D721Med (cell line): ENCODE measurements at regions not wholly inside any gene's neighbourhood (a gene's known extent, or its start where the extent isn't known, plus 50 kb on each side); places are given as distances from the start of the nearest gene placed in this dataset.
"Not testable (repeated sequence)": the region's sequence is repeated elsewhere in the genome, so short reads cannot be mapped to it uniquely, and the experiment has no call there.

Experiments used
- DNase-seq: peaks from one replicate; pipeline ENCODE4 v3.0.0; 2011; ENCODE audit warnings: low spot score; ENCODE audit not compliant: insufficient read length
- FAIRE-seq: peaks from 2 replicates; lab custom pipeline; 2011; peaks lifted over from hg19 to GRCh38; lab: Jason Lieb, UNC
- CTCF ChIP-seq: IDR thresholded peaks from 2 replicates; pipeline ENCODE4 v1.5.1; 2012; ENCODE audit warnings: mild to moderate bottlenecking, control low read depth; ENCODE audit not compliant: insufficient read depth; ENCODE audit errors: missing control alignments

GRCh38 chr2:167787021-167787420 is 460.4 kb downstream of the STK39 start:
- no peak for FAIRE-seq
- TF ChIP-seq CTCF, result no peak
- no peak for DNase-seq

DNA sequence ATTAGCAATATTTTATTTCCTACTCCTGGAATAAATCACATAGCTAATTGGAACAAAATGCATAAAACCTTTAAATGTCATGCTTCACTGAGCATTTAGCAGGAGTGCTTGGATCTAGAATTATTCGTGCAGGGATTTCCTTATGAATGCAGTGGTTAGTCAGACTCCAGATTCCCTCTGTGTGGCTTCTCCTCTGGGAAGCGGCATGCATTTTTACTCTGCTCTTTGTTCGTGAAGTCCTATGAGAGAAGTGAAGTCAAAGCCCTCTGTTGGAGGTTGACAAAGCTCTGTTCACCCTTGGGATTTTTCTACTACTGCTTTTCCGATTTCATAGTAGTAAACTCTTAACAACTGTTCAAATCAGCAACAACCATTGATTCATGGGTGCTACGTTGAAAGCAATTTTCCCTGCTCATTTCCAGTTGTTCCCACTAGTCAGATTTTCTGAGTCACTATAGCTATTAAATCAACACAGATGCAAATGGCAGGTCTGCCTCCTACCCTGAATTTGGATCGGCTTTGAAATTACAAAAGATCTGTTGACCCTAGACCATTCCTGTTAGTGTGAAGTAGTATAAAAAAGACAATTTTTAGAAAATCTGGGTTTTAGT is 461.7 kb downstream of the STK39 start:
- DNase-seq, result no peak
- TF ChIP-seq CTCF, result no peak
- no peak for FAIRE-seq

DNA sequence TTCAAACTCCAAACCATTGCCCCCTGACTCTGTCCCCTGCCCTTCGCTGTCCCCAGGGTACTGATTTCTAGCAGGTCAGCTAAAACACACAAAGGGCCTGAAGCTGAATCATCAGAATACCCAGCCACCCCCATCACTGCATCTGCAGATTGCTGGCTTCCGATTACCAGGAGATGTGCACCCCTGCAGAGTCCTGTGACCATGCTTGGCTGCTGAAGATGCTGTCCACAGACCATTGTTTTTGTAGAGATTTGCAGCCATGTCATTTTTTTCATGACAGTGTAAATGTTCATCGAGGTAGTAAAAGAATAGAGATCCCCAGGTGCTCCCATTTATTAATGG is 463.3 kb downstream of the STK39 start:
- FAIRE-seq, result no peak

DNA sequence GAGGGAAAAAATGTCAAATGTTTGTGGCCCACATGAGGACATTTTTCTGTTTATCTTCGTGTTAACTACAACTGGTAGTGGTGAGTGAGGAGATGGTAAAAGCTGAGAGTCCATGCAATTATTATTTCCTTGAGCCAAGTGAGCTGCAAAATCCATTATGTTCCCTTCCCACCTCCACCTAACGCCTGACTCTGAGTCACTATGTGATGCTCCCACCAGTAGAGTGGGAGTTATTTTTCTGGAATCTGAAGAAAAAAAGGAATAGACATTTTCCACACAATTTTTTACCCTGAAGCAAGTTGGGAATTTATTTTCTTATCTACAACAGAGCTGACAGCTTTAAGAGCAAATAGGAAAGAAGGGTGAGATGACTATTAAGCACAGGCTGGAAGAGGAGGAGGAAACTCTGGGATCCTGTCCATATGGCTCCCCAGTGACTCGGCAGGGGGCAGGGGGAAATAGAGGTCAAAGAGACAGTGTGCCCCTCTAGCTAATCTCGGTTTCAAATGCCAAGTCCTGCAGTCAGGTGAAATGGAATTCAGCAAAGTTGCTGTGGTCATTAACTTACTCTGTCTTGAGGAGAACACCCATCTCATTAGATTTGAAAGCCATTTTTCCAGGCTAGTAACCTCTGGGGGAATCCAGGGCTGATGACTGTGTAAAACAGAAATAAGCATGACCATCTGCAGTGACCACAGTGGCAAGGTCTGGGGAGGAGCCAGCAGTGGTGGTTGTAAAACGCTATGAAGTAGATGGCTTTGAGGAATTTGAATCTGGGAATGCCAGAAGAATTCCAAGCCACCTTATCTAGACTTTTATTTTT is 463.9 kb downstream of the STK39 start:
- no peak for TF ChIP-seq CTCF
- no peak for FAIRE-seq
- no peak for DNase-seq

More for the DNA sequence above, 463.3 kb downstream of the STK39 start:
- no peak for DNase-seq
- no peak for TF ChIP-seq CTCF

- not testable (repeated sequence) for FAIRE-seq
Observed at GRCh38 chr2:167781629-167782028, 465.8 kb downstream of the STK39 start.

GRCh38 chr2:167776359-167776758 is 471.0 kb downstream of the STK39 start:
- DNase-seq (no peak), FAIRE-seq (no peak)
- no peak for TF ChIP-seq CTCF

More at GRCh38 chr2:167781629-167782028, 465.8 kb downstream of the STK39 start:
- not testable (repeated sequence) for DNase-seq

- no peak for DNase-seq
- TF ChIP-seq CTCF, result no peak
- FAIRE-seq, result no peak
Observed at GRCh38 chr2:167771628-167772027, 475.8 kb downstream of the STK39 start.
